HG03432 (cell line): ENCODE measurements at regions not wholly inside any gene's neighbourhood (a gene's known extent, or its start where the extent isn't known, plus 50 kb on each side); places are given as distances from the start of the nearest gene placed in this dataset.
"Not testable (repeated sequence)": the region's sequence is repeated elsewhere in the genome, so short reads cannot be mapped to it uniquely, and the experiment has no call there.

ENCODE experiments used
- ATAC-seq: cut with Tn5 transposase; IDR thresholded peaks from one replicate; pipeline ENCODE4 v1.9.1; 2021; ENCODE audit warnings: mild to moderate bottlenecking, moderate library complexity; ENCODE audit not compliant: unreplicated experiment

GRCh38 chr3:102290241-102290640 lies 144.6 kb upstream of the ZPLD1 start:
- ATAC-seq, result no peak

DNA sequence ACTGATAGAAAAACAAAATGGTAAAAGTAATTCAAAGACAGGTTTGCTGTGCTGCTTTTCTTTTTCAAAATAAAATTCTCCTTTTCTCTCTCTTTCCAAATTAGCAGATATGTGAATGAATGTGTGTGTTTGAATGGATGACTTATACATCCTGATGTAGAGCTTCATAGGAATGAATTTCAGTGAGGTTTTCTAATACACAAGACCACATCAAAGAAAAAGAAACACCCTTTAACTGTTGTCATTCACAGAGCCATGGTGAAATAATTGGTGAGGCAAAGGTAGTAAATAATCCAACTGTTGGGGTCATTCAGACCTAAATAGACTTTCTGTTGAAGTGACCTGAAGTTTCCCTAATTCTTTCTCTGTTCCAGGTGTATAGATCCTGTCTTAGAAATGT lies 139.1 kb upstream of the ZPLD1 start:
- ATAC-seq, result no peak

GRCh38 chr3:102297072-102297658 lies 137.7 kb upstream of the ZPLD1 start:
- ATAC-seq, result no peak

DNA sequence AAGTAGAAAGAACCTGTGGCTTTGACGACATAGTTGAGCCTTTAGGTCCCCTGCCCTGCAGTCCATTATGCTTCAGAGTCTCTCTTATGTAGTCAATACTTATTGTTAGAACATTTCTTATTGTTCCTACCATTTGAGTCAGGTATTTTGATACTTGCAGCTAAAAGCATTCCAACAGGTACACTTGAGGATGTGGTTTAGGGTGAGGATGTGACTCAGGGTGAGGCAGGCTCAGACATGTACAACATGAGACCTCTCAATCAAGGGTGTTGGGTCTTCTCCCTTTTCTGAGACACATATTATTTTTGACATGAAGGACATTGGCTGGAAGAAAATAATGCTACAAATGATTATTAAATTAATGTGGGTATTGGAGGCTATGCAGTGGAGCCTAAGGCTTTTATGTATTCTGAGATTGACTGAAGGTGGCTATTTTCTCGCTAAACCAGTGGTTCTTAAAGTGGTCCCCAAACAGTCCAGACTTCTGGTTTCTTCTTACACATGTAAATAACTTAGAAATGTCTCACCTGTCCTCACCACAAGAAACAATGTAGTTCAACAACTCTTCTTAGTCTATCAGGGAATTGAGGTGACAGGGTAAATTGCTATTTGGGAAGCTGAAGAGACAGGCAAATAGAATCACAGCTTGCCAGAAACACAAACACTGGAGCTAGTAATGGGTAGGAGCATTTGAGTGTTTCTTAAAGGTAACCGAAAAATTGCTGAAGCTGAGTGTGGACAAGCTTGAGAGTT lies 135.5 kb upstream of the ZPLD1 start:
- ATAC-seq, result peak; percentile 72

GRCh38 chr3:102301155-102301880 lies 133.5 kb upstream of the ZPLD1 start:
- ATAC-seq, result peak; percentile 30

DNA sequence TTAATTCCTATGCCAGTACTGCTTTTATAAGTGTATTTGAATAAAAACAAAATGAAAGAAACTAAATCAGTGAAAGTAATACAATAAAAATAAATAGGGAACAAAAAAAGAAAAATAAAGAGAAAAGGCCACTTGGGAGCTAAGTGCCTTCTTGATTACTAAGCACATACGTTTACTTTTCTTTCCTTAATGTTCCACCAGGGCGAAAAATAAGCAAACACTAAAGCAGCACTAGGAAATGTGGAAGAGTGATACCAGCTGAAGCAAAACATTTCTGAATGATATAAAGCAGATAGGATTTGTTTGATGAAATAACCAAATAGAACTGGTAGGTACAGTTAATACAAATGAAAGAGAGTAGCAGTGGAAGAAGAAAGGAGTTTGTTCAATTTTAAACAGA lies 132.8 kb upstream of the ZPLD1 start:
- no peak for ATAC-seq

GRCh38 chr3:102304550-102304949 lies 130.3 kb upstream of the ZPLD1 start:
- no peak for ATAC-seq

DNA sequence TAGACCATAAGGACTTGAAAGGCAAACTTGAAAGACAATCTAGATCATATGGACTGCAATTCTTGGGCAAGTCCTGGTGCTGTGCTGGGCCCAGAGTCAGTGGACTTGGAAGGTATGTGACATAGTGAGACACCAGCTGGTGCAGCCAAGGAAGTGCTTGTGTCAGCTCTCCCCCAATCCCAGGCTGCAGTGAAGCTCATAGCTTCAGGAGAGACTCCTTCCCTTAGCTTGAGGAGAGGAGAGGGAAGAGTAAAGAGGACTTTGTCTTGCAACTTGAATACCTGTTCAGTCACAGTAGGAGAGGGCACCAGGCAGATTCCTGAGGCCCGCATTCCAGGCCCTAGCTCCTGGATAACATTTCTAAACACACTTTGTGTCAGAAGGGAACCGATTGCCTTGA lies 127.4 kb upstream of the ZPLD1 start:
- no peak for ATAC-seq

- no peak for ATAC-seq
Observed at GRCh38 chr3:102329066-102329465, 105.7 kb upstream of the ZPLD1 start.

- no peak for ATAC-seq
Observed at GRCh38 chr3:102329561-102329960, 105.3 kb upstream of the ZPLD1 start.

GRCh38 chr3:102332205-102332604 lies 102.6 kb upstream of the ZPLD1 start:
- ATAC-seq, result no peak

- no peak for ATAC-seq
Observed at GRCh38 chr3:102332934-102333333, 101.9 kb upstream of the ZPLD1 start.

GRCh38 chr3:102336130-102336529 lies 98.7 kb upstream of the ZPLD1 start:
- no peak for ATAC-seq

DNA sequence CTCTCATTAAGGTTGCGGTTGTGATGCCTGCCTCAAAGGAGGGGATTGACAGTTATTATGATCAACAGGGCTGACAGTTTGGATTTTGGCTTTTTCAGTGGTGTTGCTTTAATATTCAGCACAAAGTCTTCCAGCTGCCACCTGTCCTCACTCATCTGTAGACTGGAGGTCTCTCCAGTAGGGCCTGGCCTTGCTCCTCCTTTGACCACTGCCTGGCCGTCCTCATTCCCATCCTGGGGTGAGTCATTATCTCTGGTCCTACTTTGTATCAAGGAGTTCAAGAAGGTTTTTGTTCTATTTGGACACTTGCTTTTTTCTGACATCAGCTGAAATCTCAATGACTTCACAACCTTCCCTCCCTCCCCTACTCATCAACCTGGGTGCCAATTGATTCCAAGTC lies 95.1 kb upstream of the ZPLD1 start:
- ATAC-seq, result no peak

GRCh38 chr3:102346897-102347296 lies 87.9 kb upstream of the ZPLD1 start:
- no peak for ATAC-seq

DNA sequence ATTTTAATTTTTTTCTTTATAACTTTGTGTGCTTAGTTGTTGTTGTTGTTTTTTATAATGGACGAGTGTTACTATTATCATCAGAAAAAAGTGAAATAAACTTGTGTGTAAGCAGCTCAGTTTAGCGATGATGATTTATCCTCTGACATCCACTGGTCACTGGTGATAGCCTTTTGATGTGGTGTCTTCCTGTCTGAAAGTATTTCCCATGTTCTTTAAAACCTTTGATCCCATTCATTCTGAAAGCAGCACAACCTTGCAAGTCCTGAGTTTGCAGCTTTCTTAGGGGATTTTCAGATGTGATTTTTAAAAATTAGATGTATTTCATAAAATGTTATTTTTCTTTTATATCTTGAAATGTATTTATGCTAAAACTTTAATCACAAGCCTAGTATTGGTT lies 85.9 kb upstream of the ZPLD1 start:
- ATAC-seq, result no peak

DNA sequence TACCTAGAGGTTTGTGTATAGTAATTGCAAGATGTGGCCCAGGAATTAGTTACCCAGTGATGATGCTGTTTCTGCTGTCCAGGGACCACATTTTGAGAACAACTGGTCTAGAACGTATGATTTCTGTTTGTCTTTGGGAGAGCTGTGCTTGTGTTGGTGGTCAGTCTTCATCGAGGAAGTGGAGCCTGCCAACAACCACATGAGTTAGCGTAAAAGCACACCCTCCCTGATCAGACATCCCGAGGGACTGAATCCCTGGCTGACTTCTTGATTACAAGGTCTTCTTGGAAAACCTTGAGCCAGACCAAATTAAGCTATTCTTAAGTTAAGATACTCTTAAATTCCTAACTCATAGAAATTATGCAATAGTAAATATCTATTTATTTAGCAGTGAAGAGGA lies 81.7 kb upstream of the ZPLD1 start:
- ATAC-seq, result peak; percentile 9

DNA sequence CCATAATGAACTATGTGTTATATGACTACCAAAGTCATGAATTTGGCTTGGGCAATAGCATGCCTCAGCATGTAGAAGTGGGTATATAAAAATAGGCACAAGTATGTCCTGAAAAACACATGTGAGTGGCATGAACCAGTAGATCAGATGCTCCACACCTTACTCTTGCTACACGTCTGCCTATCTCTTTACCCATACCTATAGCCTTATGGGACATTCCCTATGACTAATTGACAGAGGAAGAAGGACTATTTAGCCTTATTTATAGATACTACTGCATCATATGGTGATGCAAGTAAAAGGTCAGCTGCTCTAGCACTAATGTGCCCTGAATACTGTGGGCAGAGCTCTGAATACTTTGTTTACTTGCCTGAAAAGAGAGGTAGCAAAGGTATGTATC lies 81.0 kb upstream of the ZPLD1 start:
- ATAC-seq, result peak; percentile 62

GRCh38 chr3:102354818-102355515 lies 79.8 kb upstream of the ZPLD1 start:
- ATAC-seq, result peak; percentile 53

GRCh38 chr3:102356506-102356905 lies 78.3 kb upstream of the ZPLD1 start:
- no peak for ATAC-seq

DNA sequence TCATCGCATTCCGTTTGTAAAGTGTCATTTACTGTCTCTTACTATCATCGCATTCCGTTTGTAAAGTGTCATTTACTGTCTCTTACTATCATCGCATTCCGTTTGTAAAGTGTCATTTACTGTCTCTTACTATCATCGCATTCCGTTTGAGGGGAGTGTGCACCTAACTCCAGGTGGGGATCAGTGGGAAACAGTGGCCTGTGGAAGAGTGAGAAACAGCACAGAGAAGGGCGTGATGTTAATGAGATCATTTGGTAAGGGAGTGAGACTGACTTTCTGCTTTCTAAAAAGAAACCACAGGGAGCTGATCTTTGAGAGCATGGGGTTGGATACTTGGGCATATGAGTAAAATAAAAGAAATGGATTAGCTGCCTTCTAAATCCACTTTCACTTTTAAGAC lies 77.5 kb upstream of the ZPLD1 start:
- not testable (repeated sequence) for ATAC-seq
